Fibroblast of skin of left quadriceps (primary cell): ENCODE measurements at regions not wholly inside any gene's neighbourhood (a gene's known extent, or its start where the extent isn't known, plus 50 kb on each side); places are given as distances from the start of the nearest gene placed in this dataset.

ENCODE experiments used
- DNase-seq, 2 experiments: peaks; one replicate each; pipeline ENCODE4 v3.0.0-alpha.2; 2013; ENCODE audit warnings: low read depth in 2 of 2

DNA sequence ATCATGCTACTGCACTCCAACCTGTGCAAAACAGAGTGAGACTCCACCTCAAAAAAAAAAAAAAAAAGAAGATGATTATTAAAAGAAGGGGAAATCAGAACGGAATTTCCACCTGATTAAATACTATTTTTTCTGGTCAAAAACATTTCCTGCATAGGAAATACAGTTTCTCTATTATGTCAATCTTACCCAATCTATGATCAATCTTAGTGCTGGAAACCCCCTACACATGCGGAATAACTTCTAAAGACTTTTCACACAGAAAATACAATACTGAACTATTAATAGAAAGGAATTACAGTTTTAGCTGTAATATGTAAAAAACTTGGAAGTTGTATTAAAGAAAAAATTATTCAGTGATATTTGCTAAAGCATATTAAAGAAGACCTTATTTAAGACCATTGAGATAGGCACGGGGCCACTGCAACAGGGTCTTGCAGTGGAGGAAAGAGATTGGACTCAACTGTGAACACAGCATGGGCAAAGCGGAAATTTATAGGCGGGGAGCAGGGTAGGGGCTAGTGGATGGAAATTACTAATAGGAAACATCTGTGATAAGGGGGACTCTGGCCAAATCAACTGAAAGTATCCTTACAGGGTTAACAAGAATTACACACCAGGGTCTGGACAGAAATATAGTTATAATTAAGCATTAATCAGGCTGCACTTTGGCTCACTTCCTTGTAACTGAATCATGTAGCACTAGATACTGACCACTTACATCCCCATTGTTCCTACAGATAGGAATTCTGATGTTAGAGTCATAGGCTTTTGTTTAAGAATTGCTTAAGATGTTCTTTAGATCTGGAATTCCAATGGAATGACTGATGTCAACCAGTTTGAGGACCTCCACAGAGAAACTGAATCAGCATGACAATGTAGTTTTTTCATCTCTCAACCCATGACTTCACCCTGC lies 411.5 kb upstream of the DDI1 start:
- peak; percentile 90 to 91 for DNase-seq

DNA sequence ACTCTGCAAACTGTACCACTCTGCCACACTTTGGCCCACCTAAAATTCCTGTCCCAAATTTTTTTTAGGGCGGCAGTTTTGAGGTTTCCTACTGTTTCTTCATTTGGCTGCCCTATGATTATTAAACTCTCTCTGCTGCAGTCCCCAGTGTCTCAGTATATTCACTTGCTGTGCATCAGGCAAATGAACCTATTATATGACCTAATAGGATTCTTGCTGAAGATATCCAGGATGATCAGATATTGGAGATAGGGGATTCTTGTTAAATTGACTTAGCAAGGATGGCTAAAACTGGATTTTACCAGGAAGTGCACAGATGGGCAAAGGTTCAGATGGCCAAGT lies 410.8 kb upstream of the DDI1 start:
- no peak for DNase-seq

DNA sequence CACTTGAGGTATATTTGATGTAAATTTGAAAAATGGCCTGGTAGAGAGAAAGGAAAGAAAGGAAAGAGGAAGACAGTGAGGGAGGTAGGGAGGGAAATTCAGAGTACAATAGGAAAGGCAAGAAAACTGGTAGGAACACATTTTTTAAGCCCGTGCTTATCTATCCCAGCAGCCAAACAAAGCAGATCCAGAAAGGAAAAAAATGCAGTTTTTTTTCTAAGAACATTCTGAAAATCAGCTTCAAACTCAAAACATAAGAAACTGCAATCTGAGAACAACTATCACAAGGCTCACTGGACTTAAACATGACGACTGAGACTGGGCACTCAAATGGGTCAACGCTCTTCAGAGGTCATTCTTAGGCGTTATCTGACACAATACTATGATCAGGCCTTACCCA lies 408.3 kb upstream of the DDI1 start:
- no peak for DNase-seq

DNA sequence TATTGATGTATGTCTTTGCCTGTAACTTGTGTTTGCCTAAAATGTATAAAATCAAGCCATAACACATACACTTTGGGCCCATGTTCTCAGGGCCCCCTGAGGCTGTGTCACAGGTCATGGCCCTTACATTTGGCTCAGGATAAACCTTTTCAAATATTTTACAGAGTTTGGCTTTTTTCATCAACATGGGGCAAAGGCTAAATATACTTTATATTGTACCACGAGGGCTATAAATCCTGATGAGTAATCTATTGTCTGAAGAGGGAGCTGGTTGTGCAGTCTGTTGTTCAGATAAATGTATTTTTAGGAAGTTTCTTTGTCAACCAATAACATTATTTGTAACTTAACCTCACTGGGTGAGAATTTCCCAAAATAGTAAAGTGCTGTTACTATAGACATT lies 404.6 kb upstream of the DDI1 start:
- DNase-seq: no peak

DNA sequence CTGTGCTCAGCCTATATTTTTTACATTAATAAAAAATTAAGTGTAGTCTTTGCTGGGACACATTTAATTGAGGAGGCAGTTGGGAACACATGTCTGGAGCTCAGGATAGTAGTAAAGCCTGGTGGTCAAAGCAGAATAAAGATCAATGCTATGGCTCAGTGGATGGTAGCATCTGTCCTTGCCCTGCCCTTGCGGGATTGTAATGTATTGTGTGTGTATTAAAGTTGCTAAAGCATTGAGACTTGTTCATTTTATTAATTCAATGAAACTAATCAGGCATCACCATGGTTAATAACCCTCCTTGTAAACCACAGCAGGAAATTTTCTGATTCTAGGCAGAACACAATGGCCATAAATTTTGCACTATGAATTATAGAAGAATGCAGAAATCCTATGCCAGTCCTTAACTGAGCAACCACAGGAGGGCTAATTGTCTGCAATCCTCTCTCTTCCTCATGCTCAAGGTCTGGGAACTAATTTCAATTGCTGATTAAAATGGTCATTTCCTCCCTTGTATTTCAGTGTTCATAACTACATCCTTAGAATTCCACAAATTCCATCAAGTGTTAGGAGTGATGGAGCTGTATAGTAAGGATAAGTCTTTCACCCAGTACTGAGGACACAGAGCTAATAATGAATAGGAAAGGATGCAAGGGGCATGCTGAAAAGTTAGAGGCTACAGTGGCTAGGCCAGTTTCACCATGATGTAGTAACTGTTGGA lies 403.2 kb upstream of the DDI1 start:
- peak; percentile 91 for DNase-seq

DNA sequence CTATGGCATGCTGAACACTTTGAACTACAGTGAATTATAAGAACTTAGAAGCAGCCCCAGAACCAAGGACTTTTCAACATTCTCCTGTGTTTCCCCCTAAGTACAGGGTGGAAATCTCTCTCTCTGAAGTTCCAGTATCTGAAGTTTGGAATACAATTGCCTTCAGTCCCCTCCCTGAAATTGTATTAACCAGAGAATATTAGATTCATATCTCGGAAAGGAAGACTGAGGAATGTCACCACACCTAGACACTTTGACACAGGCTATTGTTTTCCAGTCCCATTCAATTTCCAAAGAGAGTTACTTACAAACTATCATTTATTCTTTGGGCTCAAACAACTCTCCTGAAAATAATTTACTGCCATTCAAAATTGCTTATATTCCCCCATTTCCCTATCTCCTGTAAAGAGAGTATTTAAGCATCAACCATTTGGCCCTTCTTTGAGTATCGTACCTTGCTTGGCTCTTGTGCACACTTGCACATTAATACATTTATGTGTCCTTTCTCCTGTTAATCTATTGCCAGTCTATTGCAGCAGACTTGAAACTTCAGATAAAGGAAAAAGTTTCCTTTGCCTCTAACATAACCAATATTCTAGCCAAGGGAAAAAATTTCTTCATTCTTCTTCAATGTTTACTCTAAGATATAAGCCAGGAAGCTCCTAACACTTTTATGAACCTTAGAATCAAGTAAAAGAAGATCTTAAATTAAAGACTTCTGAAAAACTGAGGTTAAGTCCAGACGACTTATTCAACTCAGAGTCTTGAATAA lies 402.4 kb upstream of the DDI1 start:
- no peak for DNase-seq

DNA sequence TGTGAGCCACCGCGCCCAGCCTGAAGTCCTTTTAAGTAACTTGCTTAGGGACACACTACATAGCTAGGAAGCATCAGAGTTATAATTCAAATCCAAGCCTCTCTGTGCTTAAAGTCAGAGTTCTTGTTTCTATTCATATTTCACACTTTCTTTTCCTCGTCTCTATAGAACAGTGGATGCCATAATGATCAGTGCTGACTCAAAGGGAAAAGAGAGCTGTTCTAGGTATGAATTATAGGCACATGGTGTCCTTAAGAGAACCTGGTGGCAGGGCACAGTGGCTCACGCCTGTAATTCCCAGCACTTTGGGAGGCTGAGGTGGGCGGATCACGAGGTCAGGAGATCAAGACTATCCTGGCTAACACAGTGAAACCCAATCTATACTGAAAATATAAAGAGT lies 400.2 kb upstream of the DDI1 start:
- no peak for DNase-seq

DNA sequence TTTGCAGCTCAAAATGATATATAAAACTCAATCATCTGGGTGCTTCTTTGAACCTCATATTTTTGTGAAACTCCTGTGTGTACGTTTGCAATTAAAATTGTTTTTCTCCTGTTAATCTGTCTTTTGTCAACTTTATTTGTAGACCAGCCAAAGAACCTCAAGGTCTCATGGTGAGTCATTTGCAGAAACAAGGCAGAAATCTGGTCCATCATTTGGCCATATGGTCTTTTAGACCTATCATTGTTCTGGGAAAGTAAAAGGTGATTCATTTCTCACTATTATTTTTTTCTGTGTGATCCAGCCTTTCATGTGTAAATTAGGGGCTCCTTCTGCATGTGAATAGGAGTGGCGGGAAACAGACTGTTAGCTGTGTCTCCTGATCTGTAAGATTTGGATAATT lies 399.1 kb upstream of the DDI1 start:
- DNase-seq: no peak

DNA sequence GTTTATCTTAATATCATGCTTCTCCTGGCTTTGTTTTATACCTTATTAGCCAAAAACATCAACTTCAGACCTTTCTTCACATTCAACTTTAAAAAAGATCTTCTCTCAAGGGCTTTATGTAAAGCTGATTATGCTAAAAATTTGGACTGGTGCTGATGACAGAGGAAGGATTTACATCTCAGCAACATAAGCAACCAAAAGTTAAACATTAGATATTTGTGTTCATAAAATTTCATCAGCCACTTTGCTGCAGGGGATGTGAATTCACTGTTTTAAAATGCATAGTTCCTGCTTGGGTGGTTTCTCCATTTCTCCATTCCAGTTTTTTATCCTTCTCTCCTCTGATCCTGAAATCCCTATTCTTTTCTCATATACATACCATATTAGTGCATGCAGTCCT lies 398.6 kb upstream of the DDI1 start:
- DNase-seq: no peak

DNA sequence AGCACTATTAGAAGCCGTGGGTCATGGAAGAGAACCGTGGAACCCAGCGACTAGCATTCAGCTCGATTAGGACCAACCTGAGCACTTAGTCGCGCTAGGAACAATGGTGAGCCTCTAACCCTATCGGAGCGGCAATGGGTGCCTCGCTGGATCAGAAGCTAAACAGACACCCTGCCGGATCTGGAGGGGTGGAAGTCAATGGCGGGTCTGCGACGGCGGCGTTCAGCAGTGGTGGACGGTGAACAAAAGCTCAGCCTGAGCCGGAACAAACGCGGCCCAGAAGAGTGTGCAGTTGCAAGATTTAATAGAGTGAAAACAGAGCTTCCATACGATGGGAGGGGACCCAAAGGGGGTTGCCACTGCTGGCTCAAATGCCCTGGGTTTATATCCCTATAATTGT lies 391.8 kb upstream of the DDI1 start:
- DNase-seq: no peak

DNA sequence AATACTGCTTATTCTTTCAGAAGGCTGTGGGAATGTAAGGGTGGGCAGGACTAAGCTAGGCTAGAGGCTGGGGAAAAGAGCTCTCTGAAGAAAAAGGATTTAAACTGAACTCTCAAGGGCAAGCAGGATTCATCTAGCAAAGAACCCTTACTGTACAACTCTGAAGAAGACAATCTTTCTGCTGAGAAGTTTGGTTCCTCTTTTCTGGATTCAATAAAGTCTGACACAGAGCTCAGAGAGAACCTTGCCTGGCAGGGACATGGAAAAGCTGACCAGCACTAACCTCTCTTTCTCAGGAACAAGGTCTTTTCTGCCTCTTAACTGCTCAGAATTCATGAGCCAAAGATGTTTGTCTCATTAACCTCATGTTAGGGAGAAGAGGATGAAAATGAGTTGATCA lies 388.4 kb upstream of the DDI1 start:
- no peak for DNase-seq

DNA sequence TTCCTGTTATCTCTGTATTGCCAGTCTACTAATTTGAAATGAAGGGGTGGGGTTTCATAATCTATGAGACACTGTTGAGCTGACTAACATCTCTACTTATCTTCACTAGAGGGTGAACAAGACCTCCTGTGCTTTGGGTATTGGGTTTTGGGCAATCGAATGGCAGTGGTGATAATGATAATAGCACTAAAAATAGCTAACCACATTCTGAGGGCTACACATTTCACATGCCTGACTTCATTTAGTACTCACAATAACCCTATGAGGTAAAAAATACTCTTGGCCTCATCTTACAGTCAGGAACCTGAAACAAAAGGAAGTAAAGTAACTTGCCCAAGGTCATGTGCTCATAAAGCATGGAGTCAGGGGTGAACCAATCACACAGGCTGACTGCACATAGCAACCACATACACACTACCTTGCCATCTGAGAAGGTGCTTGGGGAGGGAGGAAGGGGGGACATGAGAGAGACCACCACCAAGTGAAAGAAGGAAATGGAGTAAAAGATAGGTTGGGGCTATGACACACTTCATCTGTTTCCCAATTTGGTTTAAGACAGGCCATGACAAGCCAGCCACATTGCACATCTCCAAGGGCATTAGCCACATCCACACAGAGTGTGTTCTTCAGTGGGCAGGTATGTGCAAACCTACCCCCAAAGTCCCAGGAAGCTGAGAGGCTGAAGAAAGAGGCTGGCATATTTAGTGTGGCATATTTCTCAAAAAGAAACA lies 387.6 kb upstream of the DDI1 start:
- no peak for DNase-seq

DNA sequence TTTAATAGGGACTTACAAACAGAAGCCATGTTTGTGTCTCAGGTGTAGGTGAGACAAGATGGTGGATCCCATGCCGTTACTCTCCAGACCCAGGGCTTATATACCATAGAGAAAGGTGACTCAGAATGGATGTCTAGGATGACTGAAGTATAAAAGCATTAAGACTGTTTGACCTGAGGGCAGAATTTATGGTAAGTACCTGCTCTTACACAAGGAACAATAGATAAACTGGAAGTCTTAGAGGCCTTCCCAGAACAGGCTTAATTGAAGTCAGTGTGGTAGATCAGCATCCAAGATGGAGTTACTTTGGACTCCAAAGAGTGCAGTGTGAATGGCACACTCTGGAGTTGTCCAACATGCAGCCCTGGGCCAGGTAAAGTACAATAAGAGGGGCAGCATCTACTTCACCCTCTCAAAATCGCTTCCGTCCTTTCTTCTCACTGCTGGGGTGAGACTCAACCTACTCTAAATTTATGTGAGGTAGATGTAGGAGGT lies 387.0 kb upstream of the DDI1 start:
- DNase-seq: no peak

DNA sequence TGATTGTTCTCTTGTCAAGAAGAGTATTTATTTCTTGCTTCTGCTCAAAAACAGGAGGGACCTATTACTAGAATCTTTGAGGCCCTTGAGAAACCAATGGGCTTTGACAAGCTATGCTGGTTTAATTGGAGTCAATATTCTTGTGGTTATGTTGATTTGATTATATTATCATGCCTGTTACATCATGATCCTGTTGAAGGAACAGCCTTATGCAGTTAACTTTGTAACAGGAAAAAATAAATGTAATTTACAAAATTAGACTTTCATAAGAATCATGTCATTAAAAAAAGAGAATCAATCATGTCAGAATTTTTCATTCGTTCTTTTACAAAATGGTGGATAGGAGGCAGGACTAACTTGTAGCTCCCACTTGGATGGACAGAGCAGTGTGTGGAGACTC lies 386.1 kb upstream of the DDI1 start:
- DNase-seq: no peak

DNA sequence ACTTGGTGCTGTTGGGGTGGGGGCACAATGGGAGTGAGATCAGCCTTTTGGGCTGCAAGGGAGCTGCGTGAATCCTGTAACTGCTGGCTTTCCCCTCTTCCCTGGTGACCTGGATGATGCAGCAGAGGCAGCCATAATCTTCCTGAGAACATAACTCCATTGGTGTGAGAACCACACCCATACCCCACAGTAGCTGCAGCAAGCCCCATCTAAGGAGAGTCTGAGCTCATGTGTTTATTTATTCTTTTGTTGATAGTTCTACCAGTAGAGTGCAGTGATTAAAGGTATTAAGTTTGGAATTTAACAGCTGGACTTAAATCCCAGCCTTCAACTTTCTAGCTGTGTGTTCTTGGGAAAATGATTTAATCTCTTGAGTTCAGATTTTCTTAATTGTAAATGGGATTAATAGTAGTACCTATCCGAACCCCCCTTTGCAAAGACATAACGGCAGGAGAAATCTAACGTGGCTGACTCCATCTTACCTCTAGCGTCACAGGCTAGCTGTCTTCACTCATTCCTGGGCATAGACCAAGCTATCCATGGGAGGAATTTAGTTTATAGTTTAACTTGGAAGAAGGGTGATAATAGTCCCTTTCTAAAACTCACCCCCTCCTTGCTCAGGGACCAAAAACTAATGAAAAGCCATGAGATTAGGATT lies 385.0 kb upstream of the DDI1 start:
- DNase-seq: no peak

DNA sequence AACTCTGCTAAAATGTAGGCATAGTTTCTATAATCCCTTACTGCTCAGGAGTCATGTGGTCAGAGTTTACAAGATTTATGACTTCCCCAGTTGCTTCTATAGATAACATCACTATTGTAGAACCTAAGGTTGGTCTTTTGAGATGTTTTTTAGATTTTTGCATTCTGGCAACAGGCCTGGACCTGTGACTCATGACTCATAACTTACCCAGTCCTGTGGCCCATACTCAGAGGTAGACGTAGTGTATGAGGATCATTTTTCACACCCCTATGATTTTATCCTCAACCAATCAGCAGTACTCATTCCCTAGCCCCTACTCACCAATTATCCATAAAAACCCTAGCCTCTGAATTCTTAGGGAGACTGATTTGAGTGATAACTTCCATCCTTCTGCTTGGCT lies 384.4 kb upstream of the DDI1 start:
- peak in 1 of 2 experiments; percentile 40 for DNase-seq

DNA sequence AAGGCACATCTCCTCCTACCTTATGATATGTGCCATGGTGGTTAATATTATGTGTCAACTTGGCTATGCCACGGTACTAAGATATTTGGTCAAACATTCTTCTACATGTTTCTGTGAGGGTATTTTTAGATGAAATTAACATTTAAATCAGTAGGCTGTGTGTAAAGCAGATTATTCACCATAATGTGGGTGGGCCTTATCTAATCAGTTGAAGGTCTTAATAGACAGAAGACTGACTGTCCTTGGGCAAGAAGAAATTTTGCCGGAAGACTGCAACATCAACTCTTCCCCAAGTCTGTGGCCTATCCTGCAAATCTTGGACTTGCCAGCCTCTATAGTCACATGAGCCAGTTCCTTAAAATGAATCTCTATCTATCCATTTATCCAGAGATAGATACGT lies 380.1 kb upstream of the DDI1 start:
- no peak for DNase-seq

DNA sequence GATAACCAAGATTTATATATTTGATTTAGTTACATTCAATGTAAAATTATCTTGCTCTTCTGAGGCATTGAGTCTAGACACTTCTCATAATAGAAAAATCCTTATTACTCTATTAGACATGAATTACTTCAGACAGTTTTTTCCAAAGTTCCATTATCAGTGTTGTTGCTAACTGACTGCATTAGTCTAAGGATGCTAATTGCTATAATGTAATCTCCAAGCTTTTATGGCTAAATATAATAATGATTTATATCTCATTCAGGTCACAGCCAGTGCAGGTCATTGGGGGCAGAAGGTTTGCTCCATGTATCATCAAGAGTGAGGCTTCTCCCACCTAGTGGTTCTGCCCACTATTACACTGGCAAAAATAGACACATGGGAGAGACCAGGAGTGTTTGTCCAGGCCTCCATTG lies 377.2 kb upstream of the DDI1 start:
- DNase-seq: no peak

DNA sequence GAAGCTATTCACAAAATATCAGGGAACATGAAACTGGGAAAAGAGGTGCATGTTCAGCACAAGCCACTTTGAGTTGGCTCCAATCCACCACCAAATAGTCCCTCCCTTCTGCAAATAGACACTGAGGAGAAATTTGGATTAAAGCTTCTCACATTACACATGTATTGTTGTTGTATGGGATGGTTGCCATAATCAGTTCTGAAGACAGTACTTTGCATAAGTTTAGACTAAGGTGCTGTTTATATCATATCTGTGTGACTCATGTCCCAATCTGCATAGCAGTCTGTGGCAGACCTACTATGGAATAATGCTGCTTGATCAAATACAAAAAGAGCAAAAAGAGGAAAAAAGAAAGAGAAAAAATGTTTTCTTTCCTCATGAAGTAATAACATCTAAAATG lies 376.7 kb upstream of the DDI1 start:
- no peak for DNase-seq

DNA sequence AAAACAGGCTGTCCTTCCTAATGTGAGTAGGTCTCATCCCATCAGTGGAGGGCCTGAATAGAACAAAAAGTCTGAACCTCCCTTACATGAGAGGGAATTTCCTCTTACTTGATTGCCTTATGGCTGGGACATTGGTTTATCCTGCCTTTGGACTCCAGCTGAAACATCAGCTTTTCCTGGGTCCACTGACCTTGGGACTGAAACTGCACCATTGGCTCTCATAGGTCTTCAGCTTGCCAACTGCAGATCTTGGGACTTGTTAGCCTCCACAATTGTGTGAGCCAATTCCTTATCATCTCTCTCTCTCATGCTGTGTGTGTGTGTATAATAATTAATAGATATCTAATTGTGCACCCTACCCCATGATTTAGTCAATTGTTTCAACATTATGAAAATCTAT lies 375.3 kb upstream of the DDI1 start:
- no peak for DNase-seq

DNA sequence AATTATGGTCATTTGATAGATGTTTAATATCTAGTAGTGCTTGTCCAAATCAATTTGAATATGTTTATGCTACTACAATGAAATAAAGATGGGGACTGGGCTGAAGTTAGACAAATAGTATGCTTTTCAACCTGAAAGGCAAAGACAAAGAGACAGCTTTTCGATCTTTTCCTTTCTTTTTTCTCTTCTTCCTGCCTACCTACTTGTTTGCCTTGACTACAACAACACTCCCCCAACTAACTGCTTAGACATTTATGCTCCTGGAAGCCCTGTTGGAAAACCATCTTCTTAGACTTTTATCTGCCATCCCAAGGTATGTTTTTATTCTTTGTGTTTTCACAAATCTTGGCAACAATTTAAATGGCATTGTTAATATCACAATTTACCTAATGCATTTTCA lies 374.4 kb upstream of the DDI1 start:
- DNase-seq: no peak
